ENCODE measurements at regions not wholly inside any gene's neighbourhood (a gene's known extent, or its start where the extent isn't known, plus 50 kb on each side); places are given as distances from the start of the nearest gene placed in this dataset.
"Not testable (repeated sequence)": the region's sequence is repeated elsewhere in the genome, so short reads cannot be mapped to it uniquely, and the experiment has no call there.

DNA sequence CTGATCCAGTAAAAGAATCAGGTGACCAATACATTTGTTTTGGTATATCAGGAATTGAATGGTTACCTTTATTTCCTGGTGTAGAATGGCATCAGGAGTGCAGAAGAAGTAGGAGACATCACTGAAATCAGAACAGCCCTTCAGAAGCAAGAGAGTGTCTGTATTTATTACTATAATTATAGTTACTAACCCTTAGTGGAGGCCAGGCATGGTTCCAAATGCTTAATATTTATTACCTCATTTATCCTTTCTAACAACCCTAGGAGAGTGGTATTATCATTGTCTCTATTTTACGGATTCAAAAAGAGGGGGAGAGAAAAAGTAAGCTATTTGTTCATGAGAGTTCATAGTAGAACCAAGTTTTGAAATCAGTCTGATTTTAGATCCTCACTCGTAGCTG, 1292.9 kb downstream of the PCDH9 start:
- TF ChIP-seq, protein P1, sequence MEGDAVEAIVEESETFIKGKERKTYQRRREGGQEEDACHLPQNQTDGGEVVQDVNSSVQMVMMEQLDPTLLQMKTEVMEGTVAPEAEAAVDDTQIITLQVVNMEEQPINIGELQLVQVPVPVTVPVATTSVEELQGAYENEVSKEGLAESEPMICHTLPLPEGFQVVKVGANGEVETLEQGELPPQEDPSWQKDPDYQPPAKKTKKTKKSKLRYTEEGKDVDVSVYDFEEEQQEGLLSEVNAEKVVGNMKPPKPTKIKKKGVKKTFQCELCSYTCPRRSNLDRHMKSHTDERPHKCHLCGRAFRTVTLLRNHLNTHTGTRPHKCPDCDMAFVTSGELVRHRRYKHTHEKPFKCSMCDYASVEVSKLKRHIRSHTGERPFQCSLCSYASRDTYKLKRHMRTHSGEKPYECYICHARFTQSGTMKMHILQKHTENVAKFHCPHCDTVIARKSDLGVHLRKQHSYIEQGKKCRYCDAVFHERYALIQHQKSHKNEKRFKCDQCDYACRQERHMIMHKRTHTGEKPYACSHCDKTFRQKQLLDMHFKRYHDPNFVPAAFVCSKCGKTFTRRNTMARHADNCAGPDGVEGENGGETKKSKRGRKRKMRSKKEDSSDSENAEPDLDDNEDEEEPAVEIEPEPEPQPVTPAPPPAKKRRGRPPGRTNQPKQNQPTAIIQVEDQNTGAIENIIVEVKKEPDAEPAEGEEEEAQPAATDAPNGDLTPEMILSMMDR (IDR thresholded peaks at IDR 0.05; ENCODE audit: control extremely low read depth, extremely low read depth, low read depth, missing control alignments): no peak
- ChIA-PET POLR2A (no interaction called here), CTCF (interaction anchor here (1.1 to 1.3 kb wide), 2 partner anchors 10 to 14 kb away, joined by 3 read pairs; no protein-coding TSS in a partner anchor)
- DNase-seq (ENCODE audit: extremely low spot score): no peak

DNA sequence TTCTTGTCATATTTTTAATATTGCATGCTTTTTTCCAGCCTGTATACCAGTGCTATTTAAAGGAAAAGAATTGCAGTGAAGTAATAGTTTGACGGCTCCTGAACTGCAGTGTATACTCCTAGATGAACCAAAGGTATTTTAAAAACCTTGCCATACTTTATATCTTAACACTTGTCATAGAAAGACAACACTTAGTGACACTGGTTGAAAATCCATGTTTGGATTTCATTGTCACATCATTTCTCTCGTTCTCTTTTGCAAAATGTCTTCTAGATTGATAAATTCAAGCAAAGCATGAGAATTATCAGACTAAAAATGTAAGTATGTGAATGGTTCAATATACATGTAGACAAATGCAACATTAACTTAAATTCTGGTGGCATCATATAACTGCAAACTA, 1293.9 kb downstream of the PCDH9 start:
- no peak for DNase-seq (ENCODE audit: extremely low spot score)
- CTCF ChIA-PET: interaction anchor here (0.6 kb wide), 1 partner anchor 12 kb away, joined by 3 read pairs; no protein-coding TSS in a partner anchor
- TF ChIP-seq, protein P1 (IDR thresholded peaks at IDR 0.05; ENCODE audit: control extremely low read depth, extremely low read depth, low read depth, missing control alignments): no peak
- POLR2A ChIA-PET: no interaction called here

DNA sequence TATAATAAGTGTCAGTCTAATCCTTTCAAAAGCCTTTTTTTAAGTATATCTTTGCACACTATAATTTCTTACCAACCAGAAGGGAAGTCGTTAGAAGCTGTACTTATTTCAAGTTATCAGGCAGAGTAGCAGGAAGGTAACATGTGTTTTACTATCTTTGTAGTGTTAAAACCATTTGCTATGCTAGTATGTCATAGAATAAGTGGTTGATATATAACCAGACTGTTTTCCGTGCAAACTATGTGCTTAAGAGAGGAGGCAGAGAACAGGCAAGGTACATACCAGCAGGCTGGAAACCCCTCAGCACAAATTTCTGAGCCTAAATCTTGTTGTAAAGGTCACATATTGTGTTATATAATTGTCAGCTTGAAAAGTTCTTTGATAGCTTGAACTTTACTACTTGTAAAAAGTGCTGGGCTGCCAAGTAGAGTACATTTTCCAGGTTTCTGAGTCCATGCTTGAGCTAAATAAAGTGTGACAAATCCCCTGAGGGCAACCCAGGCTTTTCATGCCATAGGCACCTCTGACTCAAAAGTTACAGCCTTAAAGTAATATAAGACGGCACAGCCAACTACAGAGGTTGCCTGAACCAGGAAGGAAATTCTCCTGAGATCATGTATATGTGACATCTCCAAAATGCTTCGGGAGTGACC, 1297.4 kb downstream of the PCDH9 start:
- POLR2A ChIA-PET: no interaction called here
- no peak for DNase-seq (ENCODE audit: extremely low spot score)
- CTCF ChIA-PET: interaction anchor here (1.3 to 2.0 kb wide), 2 partner anchors 11 to 27 kb away, joined by 3 to 6 read pairs; no protein-coding TSS in a partner anchor
- TF ChIP-seq, protein P1 (IDR thresholded peaks at IDR 0.05; ENCODE audit: control extremely low read depth, extremely low read depth, low read depth, missing control alignments): no peak

DNA sequence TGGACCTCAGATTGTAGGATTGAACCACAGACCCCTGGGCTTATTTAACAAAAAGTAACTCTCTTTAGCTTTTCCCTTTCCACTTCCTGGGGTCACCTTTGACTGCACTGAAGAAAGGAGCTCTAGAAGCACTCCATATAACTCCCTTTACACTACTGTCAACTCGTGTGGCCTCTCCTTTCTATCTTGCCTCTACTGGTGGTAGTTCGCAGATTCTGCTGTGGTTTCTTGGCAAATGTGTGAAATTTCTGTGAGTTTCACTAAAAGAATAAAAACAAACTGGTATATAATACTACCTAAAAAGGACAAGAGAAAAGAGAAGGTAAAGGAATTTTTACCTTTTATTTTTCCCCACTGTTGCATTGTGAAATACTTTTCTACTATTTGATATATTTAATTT, 1298.1 kb downstream of the PCDH9 start:
- CTCF ChIA-PET: interaction anchor here (2.0 kb wide), 1 partner anchor 12 kb away, joined by 6 read pairs; no protein-coding TSS in a partner anchor
- POLR2A ChIA-PET: no interaction called here
- no peak for DNase-seq (ENCODE audit: extremely low spot score)
- TF ChIP-seq, protein P1 (IDR thresholded peaks at IDR 0.05; ENCODE audit: control extremely low read depth, extremely low read depth, low read depth, missing control alignments): no peak

DNA sequence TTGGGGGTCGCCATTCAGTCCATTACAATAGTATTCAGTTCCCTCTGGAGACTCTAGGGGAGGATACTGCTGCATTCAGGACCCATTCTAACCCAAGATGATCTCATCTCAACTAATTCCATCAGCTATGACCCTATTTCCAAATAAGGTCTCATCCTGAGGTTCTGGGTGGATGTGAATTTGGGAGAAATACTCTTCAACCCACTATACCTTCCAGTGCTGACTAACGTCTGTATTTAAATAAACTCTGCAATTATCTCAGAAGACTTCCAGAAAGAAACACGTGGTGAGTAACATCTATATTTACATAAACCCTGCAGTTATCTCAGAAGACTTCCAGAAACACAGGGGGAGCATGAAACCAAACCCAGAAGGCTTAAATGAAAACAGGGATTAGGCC, 1300.7 kb downstream of the PCDH9 start:
- TF ChIP-seq, protein P1 (IDR thresholded peaks at IDR 0.05; ENCODE audit: control extremely low read depth, extremely low read depth, low read depth, missing control alignments): no peak
- DNase-seq (ENCODE audit: extremely low spot score): no peak
- CTCF ChIA-PET: no interaction called here
- POLR2A ChIA-PET: no interaction called here

DNA sequence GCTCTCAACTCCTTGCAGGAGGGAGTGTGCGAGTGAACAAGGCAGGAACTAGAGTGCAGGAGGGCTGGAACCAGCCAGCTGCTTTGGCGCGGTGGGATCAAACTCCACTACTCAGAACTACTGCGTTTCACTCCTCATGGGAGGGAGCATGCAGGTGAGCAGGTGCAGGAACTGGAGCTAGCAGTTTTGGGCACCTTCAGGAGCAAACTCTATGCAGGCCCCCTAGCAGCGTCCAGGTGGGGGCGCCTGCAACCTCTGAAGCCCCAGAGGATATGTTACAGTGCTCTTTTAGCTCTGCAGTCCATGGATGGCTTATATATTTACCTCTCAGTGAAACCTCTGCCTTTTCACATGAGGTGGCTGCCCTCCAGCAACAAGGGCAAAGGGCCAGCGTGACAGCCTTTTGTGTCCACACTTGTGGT, 1303.4 kb downstream of the PCDH9 start:
- POLR2A ChIA-PET: no interaction called here
- CTCF ChIA-PET: interaction anchor here (0.8 kb wide), 1 partner anchor 11 kb away, joined by 3 read pairs; no protein-coding TSS in a partner anchor
- DNase-seq (ENCODE audit: extremely low spot score): no peak

DNA sequence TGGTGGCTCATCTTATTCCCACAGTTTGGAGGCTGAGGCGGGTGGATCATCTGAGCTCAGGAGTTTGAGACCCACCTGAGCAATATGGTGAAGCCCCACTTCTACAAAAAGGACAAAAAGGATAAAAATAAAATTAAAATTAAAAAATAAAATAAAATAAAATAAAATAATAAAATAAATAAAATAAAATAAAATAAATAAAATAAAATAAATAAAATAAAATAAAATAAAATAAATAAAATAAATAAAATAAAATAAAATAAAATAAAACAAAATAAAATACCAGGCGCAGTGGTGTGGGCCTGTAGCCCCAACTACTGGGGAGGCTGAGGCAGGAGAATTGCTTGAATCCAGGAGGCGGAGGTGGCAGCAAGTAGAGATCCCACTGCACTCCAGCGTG, 1307.3 kb downstream of the PCDH9 start:
- DNase-seq (ENCODE audit: extremely low spot score); POLR2A ChIA-PET; CTCF ChIA-PET: not testable (repeated sequence)

More for the DNA sequence above, 1303.4 kb downstream of the PCDH9 start:
- TF ChIP-seq, protein P1 (IDR thresholded peaks at IDR 0.05; ENCODE audit: control extremely low read depth, extremely low read depth, low read depth, missing control alignments): no peak
